ENCODE measurements at regions not wholly inside any gene's neighbourhood (a gene's known extent, or its start where the extent isn't known, plus 50 kb on each side); places are given as distances from the start of the nearest gene placed in this dataset.
"Not testable (repeated sequence)": the region's sequence is repeated elsewhere in the genome, so short reads cannot be mapped to it uniquely, and the experiment has no call there.

GRCh38 chr12:28023156-28023887 lies 50.8 kb upstream of the PTHLH start:
- peak; percentile 97 for DNase-seq

GRCh38 chr12:28024231-28024995 lies 51.9 kb upstream of the PTHLH start:
- peak; percentile 87 for DNase-seq

GRCh38 chr12:28025821-28026505 lies 53.4 kb upstream of the PTHLH start:
- DNase-seq: peak; percentile 12

GRCh38 chr12:28026701-28027100 lies 54.2 kb upstream of the PTHLH start:
- peak; percentile 10 for DNase-seq

- DNase-seq: no peak
Measured at GRCh38 chr12:28027328-28027727, 54.8 kb upstream of the PTHLH start.

- DNase-seq: no peak
Measured at GRCh38 chr12:28027947-28028724, 55.6 kb upstream of the PTHLH start.

- DNase-seq: peak; percentile 65
Measured at GRCh38 chr12:28032811-28033537, 60.4 kb upstream of the PTHLH start.

GRCh38 chr12:28033538-28033915 lies 61.0 kb upstream of the PTHLH start:
- peak; percentile 42 for DNase-seq

GRCh38 chr12:28034271-28034670 lies 61.7 kb upstream of the PTHLH start:
- DNase-seq: no peak

- peak; percentile 77 for DNase-seq
Measured at GRCh38 chr12:28035500-28035899, 63.0 kb upstream of the PTHLH start.

GRCh38 chr12:28036940-28037339 lies 64.4 kb upstream of the PTHLH start:
- no peak for DNase-seq

GRCh38 chr12:28040246-28040645 lies 67.7 kb upstream of the PTHLH start:
- DNase-seq: no peak

- DNase-seq: not testable (repeated sequence)
Measured at GRCh38 chr12:28046600-28046999, 74.1 kb upstream of the PTHLH start.

- DNase-seq: peak; percentile 33
Measured at GRCh38 chr12:28050606-28051005, 78.1 kb upstream of the PTHLH start.

GRCh38 chr12:28051516-28052354 lies 79.2 kb upstream of the PTHLH start:
- DNase-seq: peak; percentile 30

GRCh38 chr12:28053564-28053963 lies 81.0 kb upstream of the PTHLH start:
- no peak for DNase-seq

GRCh38 chr12:28054583-28054982 lies 82.0 kb upstream of the PTHLH start:
- no peak for DNase-seq

- DNase-seq: no peak
Measured at GRCh38 chr12:28057856-28058615, 85.5 kb upstream of the PTHLH start.

GRCh38 chr12:28059220-28059619 lies 86.7 kb upstream of the PTHLH start:
- DNase-seq: no peak

- no peak for DNase-seq
Measured at GRCh38 chr12:28059668-28060067, 87.1 kb upstream of the PTHLH start.

GRCh38 chr12:28060871-28061270 lies 88.3 kb upstream of the PTHLH start:
- no peak for DNase-seq

Data from fibroblast of skin of right quadriceps (primary cell).